Colonic mucosa (tissue), 4 donors: ENCODE measurements at regions not wholly inside any gene's neighbourhood (a gene's known extent, or its start where the extent isn't known, plus 50 kb on each side); places are given as distances from the start of the nearest gene placed in this dataset.

Source experiments
- DNase-seq: peaks from one replicate; pipeline ENCODE4 v3.0.0-alpha.2; 2020
- H3K27ac ChIP-seq: fragments of 200-600 bp; one replicate; pipeline ENCODE4 v1.8.0; 2021
- H3K27me3 ChIP-seq: fragments of 200-600 bp; one replicate; pipeline ENCODE4 v1.8.0; 2021
- H3K36me3 ChIP-seq: fragments of 200-600 bp; one replicate; pipeline ENCODE4 v1.8.0; 2021
- H3K4me1 ChIP-seq: fragments of 200-600 bp; one replicate; pipeline ENCODE4 v1.8.0; 2021; ENCODE audit warnings: mild to moderate bottlenecking
- H3K4me3 ChIP-seq: fragments of 200-600 bp; one replicate; pipeline ENCODE4 v1.8.0; 2021
- H3K9ac ChIP-seq, 2 donors: one replicate each; pipeline ENCODE4 v1.7.0; 2013; ENCODE audit warnings: control low read depth in 2 of 2, low read depth in 2 of 2, low read length in 2 of 2
- H3K9me3 ChIP-seq: fragments of 200-600 bp; one replicate; pipeline ENCODE4 v1.8.0; 2021
- CTCF ChIP-seq: fragments of 200-600 bp; IDR thresholded peaks from one replicate; pipeline ENCODE4 v1.8.0; 2022; ENCODE audit warnings: antibody characterized with exemption, mild to moderate bottlenecking
- intact Hi-C: fragments of 100-400 bp; cut with DNase I; formaldehyde crosslinking; loops from one replicate; pipeline ENCODE4 v1.14.1; 2022
- donor health status: healthy.
- donor health status: DM: no; HTN: no; CAD: no.
- donor health status: DM: no; HTN: no; CAD: no.

GRCh38 chr6:5850848-5851255 lies 155.9 kb downstream of the NRN1 start:
- H3K4me3 ChIP-seq: peak overlapping the region; percentile 52

GRCh38 chr6:5846889-5847288 lies 159.8 kb downstream of the NRN1 start:
- intact Hi-C loops: no loop called here
- no peak for DNase-seq

More at GRCh38 chr6:5850848-5851255, 155.9 kb downstream of the NRN1 start:
- peak; percentile 27 for DNase-seq
- H3K4me1 ChIP-seq: no peaks in the 10 kb centered on the region
- H3K27me3 ChIP-seq: no peaks in the 10 kb centered on the region
- TF ChIP-seq CTCF: no peak
- intact Hi-C loops: no loop called here
- no peak overlapping the region for H3K27ac ChIP-seq
- no peaks in the 10 kb centered on the region for H3K9me3 ChIP-seq
- peak overlapping the region in 1 of 2 donors; percentile 31 for H3K9ac ChIP-seq
- no peaks in the 10 kb centered on the region for H3K36me3 ChIP-seq

GRCh38 chr6:5846335-5846734 lies 160.4 kb downstream of the NRN1 start:
- no peak for TF ChIP-seq CTCF
- H3K4me1 ChIP-seq: no peaks in the 10 kb centered on the region
- H3K27ac ChIP-seq: no peak overlapping the region
- no peaks in the 10 kb centered on the region for H3K36me3 ChIP-seq
- no peak overlapping the region for H3K9ac ChIP-seq
- DNase-seq: no peak
- H3K27me3 ChIP-seq: no peaks in the 10 kb centered on the region
- intact Hi-C loops: no loop called here
- no peaks in the 10 kb centered on the region for H3K9me3 ChIP-seq
- H3K4me3 ChIP-seq: no peak overlapping the region

More at GRCh38 chr6:5846889-5847288, 159.8 kb downstream of the NRN1 start:
- Histone ChIP-seq H3K27ac (no peak overlapping the region), H3K9me3 (no peaks in the 10 kb centered on the region), H3K4me1 (no peaks in the 10 kb centered on the region), H3K27me3 (no peaks in the 10 kb centered on the region), H3K9ac (no peak overlapping the region), H3K4me3 (no peak overlapping the region), H3K36me3 (no peaks in the 10 kb centered on the region)
- no peak for TF ChIP-seq CTCF

- Histone ChIP-seq H3K36me3 (no peaks in the 10 kb centered on the region), H3K9me3 (no peaks in the 10 kb centered on the region), H3K4me3 (no peak overlapping the region), H3K27ac (no peak overlapping the region), H3K4me1 (no peaks in the 10 kb centered on the region), H3K27me3 (no peaks in the 10 kb centered on the region), H3K9ac (no peak overlapping the region)
- TF ChIP-seq CTCF: no peak
- intact Hi-C loops: no loop called here
- DNase-seq: no peak
These were observed 163.6 kb downstream of the NRN1 start for GRCh38 chr6:5843078-5843477.

GRCh38 chr6:5840734-5841390 lies 165.9 kb downstream of the NRN1 start:
- no peak for TF ChIP-seq CTCF
- intact Hi-C loops: no loop called here
- no peaks in the 10 kb centered on the region for H3K27me3 ChIP-seq
- H3K27ac ChIP-seq: no peak overlapping the region
- DNase-seq: no peak
- H3K9ac ChIP-seq: no peak overlapping the region
- no peaks in the 10 kb centered on the region for H3K9me3 ChIP-seq
- no peak overlapping the region for H3K4me3 ChIP-seq
- H3K4me1 ChIP-seq: no peaks in the 10 kb centered on the region
- H3K36me3 ChIP-seq: no peaks in the 10 kb centered on the region
